GM19395 (cell line): ENCODE measurements at regions not wholly inside any gene's neighbourhood (a gene's known extent, or its start where the extent isn't known, plus 50 kb on each side); places are given as distances from the start of the nearest gene placed in this dataset.

Experiments used
- ATAC-seq: cut with Tn5 transposase; IDR thresholded peaks from one replicate; pipeline ENCODE4 v1.9.1; 2021; ENCODE audit warnings: mild to moderate bottlenecking, moderate library complexity; ENCODE audit not compliant: unreplicated experiment

- ATAC-seq = no peak
Observed at GRCh38 chr10:125348536-125348935, 188.2 kb upstream of the CTBP2 start.

GRCh38 chr10:125344573-125345171 lies 184.3 kb upstream of the CTBP2 start:
- peak; percentile 87 for ATAC-seq

GRCh38 chr10:125343983-125344382 lies 183.6 kb upstream of the CTBP2 start:
- ATAC-seq = no peak

GRCh38 chr10:125343118-125343925 lies 183.0 kb upstream of the CTBP2 start:
- no peak for ATAC-seq

- ATAC-seq = no peak
Observed at GRCh38 chr10:125341611-125342010, 181.2 kb upstream of the CTBP2 start.

GRCh38 chr10:125340903-125341302 lies 180.5 kb upstream of the CTBP2 start:
- ATAC-seq = no peak

- ATAC-seq = no peak
Observed at GRCh38 chr10:125337510-125337909, 177.1 kb upstream of the CTBP2 start.

- no peak for ATAC-seq
Observed at GRCh38 chr10:125334545-125334944, 174.2 kb upstream of the CTBP2 start.

GRCh38 chr10:125333769-125334168 lies 173.4 kb upstream of the CTBP2 start:
- no peak for ATAC-seq

GRCh38 chr10:125333209-125333591 lies 172.8 kb upstream of the CTBP2 start:
- ATAC-seq = no peak

- ATAC-seq = no peak
Observed at GRCh38 chr10:125332548-125333208, 172.3 kb upstream of the CTBP2 start.

- ATAC-seq = no peak
Observed at GRCh38 chr10:125331056-125331455, 170.7 kb upstream of the CTBP2 start.

GRCh38 chr10:125329056-125329455 lies 168.7 kb upstream of the CTBP2 start:
- no peak for ATAC-seq

GRCh38 chr10:125325326-125325725 lies 165.0 kb upstream of the CTBP2 start:
- ATAC-seq = no peak

GRCh38 chr10:125316436-125316835 lies 156.1 kb upstream of the CTBP2 start:
- no peak for ATAC-seq

- no peak for ATAC-seq
Observed at GRCh38 chr10:125300937-125301336, 140.6 kb upstream of the CTBP2 start.

GRCh38 chr10:125299461-125299860 lies 139.1 kb upstream of the CTBP2 start:
- ATAC-seq = no peak

- ATAC-seq = no peak
Observed at GRCh38 chr10:125296598-125296997, 136.2 kb upstream of the CTBP2 start.

- ATAC-seq = no peak
Observed at GRCh38 chr10:125294109-125294508, 133.7 kb upstream of the CTBP2 start.

GRCh38 chr10:125291836-125292235 lies 131.5 kb upstream of the CTBP2 start:
- ATAC-seq = no peak

GRCh38 chr10:125289461-125289860 lies 129.1 kb upstream of the CTBP2 start:
- ATAC-seq = no peak
